ENCODE measurements at regions not wholly inside any gene's neighbourhood (a gene's known extent, or its start where the extent isn't known, plus 50 kb on each side); places are given as distances from the start of the nearest gene placed in this dataset.
"Not testable (repeated sequence)": the region's sequence is repeated elsewhere in the genome, so short reads cannot be mapped to it uniquely, and the experiment has no call there.

DNA sequence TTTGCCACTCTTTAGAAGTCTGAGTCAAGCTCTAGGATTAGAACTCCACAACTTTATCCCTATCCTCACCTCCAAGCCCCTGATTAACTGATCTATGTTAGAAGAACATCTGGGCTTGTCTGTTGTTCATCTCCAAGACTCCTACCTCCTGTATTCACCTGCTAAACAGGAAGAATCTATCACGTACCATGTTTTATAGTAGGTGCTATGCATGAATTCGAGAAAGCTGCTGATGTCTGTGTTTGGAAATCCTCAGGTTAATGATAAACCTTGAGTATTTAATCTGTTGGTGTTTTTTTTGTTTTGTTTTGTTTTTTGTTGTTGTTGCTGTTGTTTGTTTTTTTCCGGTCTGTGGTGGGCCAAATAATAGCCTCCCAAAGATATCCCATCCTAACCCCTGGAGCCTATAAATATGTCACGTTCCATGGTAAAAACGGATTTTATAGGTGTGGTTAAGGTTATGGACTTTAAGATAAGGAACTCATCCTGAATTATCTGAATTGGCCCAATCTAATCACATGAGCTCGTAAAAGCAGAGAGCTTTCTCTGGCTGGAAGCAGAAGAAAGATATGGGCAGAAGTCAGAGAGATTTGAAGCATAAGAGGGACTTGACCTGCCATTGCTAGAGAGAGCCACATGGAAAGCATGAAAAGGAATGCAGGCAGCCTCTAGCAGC is 101.2 kb upstream of the DUSP21 start:
- Mint-ChIP-seq H3K4me1 (peaks cover 4% of the 10 kb centered on the region), H3K27me3 (ENCODE audit: low read depth in 3 of 3) (peaks cover 0 to 16% (median 0%) of the 10 kb centered on the region in 3 donors), H3K27ac (no peak overlapping the region), H3K9me3 (peaks cover 0 to 5% (median 3%) of the 10 kb centered on the region in 7 donors), H3K36me3 (no peaks in the 10 kb centered on the region), H3K4me3 (no peak overlapping the region)
- H3K79me2 ChIP-seq (ENCODE audit: insufficient read depth, low read length): no peaks in the 10 kb centered on the region
- no peaks in the 10 kb centered on the region for H4K20me1 ChIP-seq (ENCODE audit: insufficient read depth, low read length)
- no CpG with 5 or more reads among the region's 6 CpGs for WGBS (ENCODE audit: insufficient coverage)
- DNase-seq: no peak
- no peak overlapping the region for H3K4me3 ChIP-seq (replicated peaks in 1 of 3; ENCODE audit: low read depth in 2 of 3, low read length in 3 of 3)
- no peak overlapping the region for H3K4me2 ChIP-seq (replicated peaks; ENCODE audit: extremely low read depth, low read length, poor library complexity, severe bottlenecking)
- H3K36me3 ChIP-seq (replicated peaks in 1 of 2; ENCODE audit: control insufficient read depth in 1 of 2, insufficient read depth in 2 of 2, low read length in 2 of 2): no peaks in the 10 kb centered on the region
- H3K9ac ChIP-seq (ENCODE audit: insufficient read depth, low read length, poor library complexity, severe bottlenecking): no peak overlapping the region
- no peaks in the 10 kb centered on the region for H3K9me3 ChIP-seq (replicated peaks in 1 of 2; ENCODE audit: control insufficient read depth in 1 of 2, insufficient read depth in 1 of 2, low read length in 2 of 2)
- no peak overlapping the region for H2AFZ ChIP-seq (ENCODE audit: insufficient read depth, low read depth, low read length, poor library complexity, severe bottlenecking)
- H3K27me3 ChIP-seq (ENCODE audit: control insufficient read depth in 2 of 2, insufficient read depth in 2 of 2, low read length in 2 of 2): peaks cover 0 to 6% of the 10 kb centered on the region in 2 donors
- no peak overlapping the region for H3K27ac ChIP-seq (ENCODE audit: low read depth in 1 of 2, low read length in 2 of 2)
- H3K4me1 ChIP-seq (ENCODE audit: control insufficient read depth in 1 of 2, insufficient read depth in 2 of 2, low read length in 2 of 2): no peaks in the 10 kb centered on the region
- intact Hi-C loops (cut with micrococcal nuclease): no loop called here
- TF ChIP-seq, protein P1, sequence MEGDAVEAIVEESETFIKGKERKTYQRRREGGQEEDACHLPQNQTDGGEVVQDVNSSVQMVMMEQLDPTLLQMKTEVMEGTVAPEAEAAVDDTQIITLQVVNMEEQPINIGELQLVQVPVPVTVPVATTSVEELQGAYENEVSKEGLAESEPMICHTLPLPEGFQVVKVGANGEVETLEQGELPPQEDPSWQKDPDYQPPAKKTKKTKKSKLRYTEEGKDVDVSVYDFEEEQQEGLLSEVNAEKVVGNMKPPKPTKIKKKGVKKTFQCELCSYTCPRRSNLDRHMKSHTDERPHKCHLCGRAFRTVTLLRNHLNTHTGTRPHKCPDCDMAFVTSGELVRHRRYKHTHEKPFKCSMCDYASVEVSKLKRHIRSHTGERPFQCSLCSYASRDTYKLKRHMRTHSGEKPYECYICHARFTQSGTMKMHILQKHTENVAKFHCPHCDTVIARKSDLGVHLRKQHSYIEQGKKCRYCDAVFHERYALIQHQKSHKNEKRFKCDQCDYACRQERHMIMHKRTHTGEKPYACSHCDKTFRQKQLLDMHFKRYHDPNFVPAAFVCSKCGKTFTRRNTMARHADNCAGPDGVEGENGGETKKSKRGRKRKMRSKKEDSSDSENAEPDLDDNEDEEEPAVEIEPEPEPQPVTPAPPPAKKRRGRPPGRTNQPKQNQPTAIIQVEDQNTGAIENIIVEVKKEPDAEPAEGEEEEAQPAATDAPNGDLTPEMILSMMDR (IDR thresholded peaks at IDR 0.05): no peak

DNA sequence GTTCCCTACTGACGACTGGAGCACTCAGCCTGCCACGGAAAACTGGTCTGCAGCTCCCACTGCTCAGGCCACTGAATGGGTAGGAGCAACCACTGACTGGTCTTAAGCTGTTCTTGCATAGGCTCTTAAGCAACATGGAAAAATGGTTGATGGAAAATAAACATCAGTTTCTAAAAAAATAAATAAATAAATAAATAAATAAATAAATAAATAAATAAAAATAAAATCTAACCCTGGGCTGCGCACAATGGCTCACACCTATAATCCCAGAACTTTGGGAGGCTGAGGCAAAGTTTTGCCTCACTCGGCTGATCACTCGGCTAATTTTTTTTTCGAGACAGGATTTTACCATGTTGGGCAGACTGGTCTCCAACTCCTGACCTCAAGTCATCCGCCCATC is 102.0 kb upstream of the DUSP21 start:
- H3K9ac ChIP-seq (ENCODE audit: insufficient read depth, low read length, poor library complexity, severe bottlenecking); H3K36me3 ChIP-seq (replicated peaks in 1 of 2; ENCODE audit: control insufficient read depth in 1 of 2, insufficient read depth in 2 of 2, low read length in 2 of 2); H4K20me1 ChIP-seq (ENCODE audit: insufficient read depth, low read length); H3K4me1 ChIP-seq (ENCODE audit: control insufficient read depth in 1 of 2, insufficient read depth in 2 of 2, low read length in 2 of 2); H3K27ac Mint-ChIP-seq; H3K27ac ChIP-seq (ENCODE audit: low read depth in 1 of 2, low read length in 2 of 2); H3K9me3 ChIP-seq (replicated peaks in 1 of 2; ENCODE audit: control insufficient read depth in 1 of 2, insufficient read depth in 1 of 2, low read length in 2 of 2); H3K27me3 ChIP-seq (ENCODE audit: control insufficient read depth in 2 of 2, insufficient read depth in 2 of 2, low read length in 2 of 2); H3K9me3 Mint-ChIP-seq; H2AFZ ChIP-seq (ENCODE audit: insufficient read depth, low read depth, low read length, poor library complexity, severe bottlenecking); H3K79me2 ChIP-seq (ENCODE audit: insufficient read depth, low read length); H3K4me1 Mint-ChIP-seq; H3K4me2 ChIP-seq (replicated peaks; ENCODE audit: extremely low read depth, low read length, poor library complexity, severe bottlenecking); H3K4me3 ChIP-seq (replicated peaks in 1 of 3; ENCODE audit: low read depth in 2 of 3, low read length in 3 of 3); intact Hi-C loops (cut with micrococcal nuclease); DNase-seq; H3K4me3 Mint-ChIP-seq; H3K36me3 Mint-ChIP-seq: not testable (repeated sequence)
- peaks cover 0 to 16% (median 0%) of the 10 kb centered on the region in 3 donors for H3K27me3 Mint-ChIP-seq (ENCODE audit: low read depth in 3 of 3)
- 100% methylated on average over 1 of the region's 7 CpGs for WGBS (ENCODE audit: insufficient coverage)

DNA sequence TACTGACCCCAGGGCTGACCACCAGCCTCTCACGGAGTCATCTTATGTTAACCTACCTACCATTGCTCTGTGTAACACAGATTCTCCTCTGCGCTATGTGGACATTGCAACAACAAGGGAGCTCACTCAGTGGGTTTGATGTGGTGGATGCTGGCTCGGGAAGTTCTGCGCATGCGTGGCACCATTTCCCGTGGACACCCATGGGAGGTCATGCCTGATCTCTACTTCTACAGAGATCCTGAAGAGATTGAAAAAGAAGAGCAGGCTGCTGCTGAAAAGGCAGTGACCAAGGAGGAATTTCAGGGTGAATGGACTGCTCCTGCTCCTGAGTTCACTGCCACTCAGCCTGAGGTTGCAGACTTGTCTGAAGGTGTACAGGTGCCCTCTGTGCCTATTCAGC is 102.4 kb upstream of the DUSP21 start:
- H2AFZ ChIP-seq (ENCODE audit: insufficient read depth, low read depth, low read length, poor library complexity, severe bottlenecking); H4K20me1 ChIP-seq (ENCODE audit: insufficient read depth, low read length); H3K27ac ChIP-seq (ENCODE audit: low read depth in 1 of 2, low read length in 2 of 2); intact Hi-C loops (cut with micrococcal nuclease); DNase-seq; H3K4me3 Mint-ChIP-seq; H3K4me2 ChIP-seq (replicated peaks; ENCODE audit: extremely low read depth, low read length, poor library complexity, severe bottlenecking); H3K4me1 Mint-ChIP-seq; H3K27me3 ChIP-seq (ENCODE audit: control insufficient read depth in 2 of 2, insufficient read depth in 2 of 2, low read length in 2 of 2); H3K27ac Mint-ChIP-seq; H3K4me3 ChIP-seq (replicated peaks in 1 of 3; ENCODE audit: low read depth in 2 of 3, low read length in 3 of 3); H3K9me3 ChIP-seq (replicated peaks in 1 of 2; ENCODE audit: control insufficient read depth in 1 of 2, insufficient read depth in 1 of 2, low read length in 2 of 2); H3K36me3 Mint-ChIP-seq; H3K36me3 ChIP-seq (replicated peaks in 1 of 2; ENCODE audit: control insufficient read depth in 1 of 2, insufficient read depth in 2 of 2, low read length in 2 of 2); H3K9ac ChIP-seq (ENCODE audit: insufficient read depth, low read length, poor library complexity, severe bottlenecking); H3K4me1 ChIP-seq (ENCODE audit: control insufficient read depth in 1 of 2, insufficient read depth in 2 of 2, low read length in 2 of 2); H3K9me3 Mint-ChIP-seq; H3K79me2 ChIP-seq (ENCODE audit: insufficient read depth, low read length): not testable (repeated sequence)
- peaks cover 0 to 14% (median 3%) of the 10 kb centered on the region in 3 donors for H3K27me3 Mint-ChIP-seq (ENCODE audit: low read depth in 3 of 3)
- no CpG with 5 or more reads among the region's 6 CpGs for WGBS (ENCODE audit: insufficient coverage)
